COLO668 (cell line): ENCODE measurements at regions not wholly inside any gene's neighbourhood (a gene's known extent, or its start where the extent isn't known, plus 50 kb on each side); places are given as distances from the start of the nearest gene placed in this dataset.
"Not testable (repeated sequence)": the region's sequence is repeated elsewhere in the genome, so short reads cannot be mapped to it uniquely, and the experiment has no call there.

Experiments used
- DNase-seq: peaks from one replicate; lab custom pipeline; 2025; ENCODE audit not compliant: unreplicated experiment; lab: John Stamatoyannopoulos, UW

DNA sequence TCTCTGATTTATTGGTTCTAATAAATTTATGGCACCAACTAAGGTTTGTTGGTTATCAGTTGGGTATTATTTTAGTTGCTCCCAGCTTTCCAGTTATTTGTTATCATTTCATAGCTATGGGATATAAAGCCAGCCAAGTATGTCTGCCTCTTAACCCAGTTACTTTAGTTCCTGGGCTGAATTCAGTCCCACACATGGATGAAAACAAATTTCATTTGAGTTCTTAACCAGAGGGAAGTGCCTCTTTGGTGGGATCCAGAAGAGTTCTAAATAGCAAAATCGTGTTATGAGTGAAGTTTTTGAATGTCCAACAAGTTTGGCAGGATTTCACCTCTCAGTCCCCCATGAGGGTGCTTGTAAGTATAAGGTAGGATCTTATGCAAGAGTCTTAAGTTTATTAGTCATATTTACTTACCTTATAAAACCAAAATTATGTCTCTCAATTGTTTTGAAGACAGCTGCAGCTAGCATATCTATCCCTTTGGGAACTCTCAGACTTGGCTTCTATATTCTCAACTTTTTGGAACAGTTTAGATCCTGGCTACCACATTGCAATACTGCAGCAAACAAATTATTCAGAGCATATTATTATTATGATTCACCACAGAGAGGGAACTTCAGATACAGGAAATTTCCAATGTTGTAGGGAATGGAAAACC, 683.6 kb downstream of the BCKDHB start:
- DNase-seq = no peak

- DNase-seq = not testable (repeated sequence)
These were observed 676.8 kb downstream of the BCKDHB start for GRCh38 chr6:80783271-80783670.

DNA sequence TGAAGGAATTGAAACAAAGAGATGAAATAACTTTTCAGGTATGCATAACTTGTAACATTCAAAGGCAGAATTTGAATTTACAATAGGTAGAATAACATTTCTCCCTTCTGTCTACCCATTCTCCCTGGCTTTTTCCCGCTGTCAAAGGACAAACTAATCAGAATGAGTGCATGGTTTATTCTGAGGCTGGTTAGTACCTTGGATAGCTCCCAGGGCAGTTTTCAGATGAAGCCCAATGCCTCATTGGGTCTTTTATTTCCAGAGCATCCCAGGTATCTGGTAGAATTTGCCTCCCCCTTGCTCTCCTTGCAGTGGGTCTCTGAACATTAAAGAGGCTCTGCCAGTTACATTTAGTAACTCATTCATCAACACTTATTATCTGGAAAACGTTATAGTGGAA, 665.5 kb downstream of the BCKDHB start:
- DNase-seq = no peak

DNA sequence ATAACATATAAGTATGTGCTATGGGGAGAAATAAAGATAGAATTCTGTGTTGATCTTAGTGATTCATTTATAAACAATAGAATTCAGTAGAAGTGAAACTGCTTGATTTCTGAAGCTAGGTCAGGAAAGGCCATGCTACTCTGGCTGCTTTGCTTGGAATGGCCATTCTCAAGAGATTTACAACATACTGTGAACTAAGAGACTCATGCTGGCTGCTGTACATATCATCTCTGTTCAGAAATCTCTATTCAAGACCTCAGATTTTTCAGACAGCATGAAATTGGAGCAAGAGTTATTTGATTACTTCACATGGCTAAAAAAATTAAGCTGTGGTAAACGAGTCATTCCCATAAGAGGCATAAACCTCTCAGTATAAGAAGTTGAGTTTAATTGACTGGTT, 662.6 kb downstream of the BCKDHB start:
- DNase-seq = no peak

GRCh38 chr6:80767808-80768207, 661.3 kb downstream of the BCKDHB start:
- no peak for DNase-seq

DNA sequence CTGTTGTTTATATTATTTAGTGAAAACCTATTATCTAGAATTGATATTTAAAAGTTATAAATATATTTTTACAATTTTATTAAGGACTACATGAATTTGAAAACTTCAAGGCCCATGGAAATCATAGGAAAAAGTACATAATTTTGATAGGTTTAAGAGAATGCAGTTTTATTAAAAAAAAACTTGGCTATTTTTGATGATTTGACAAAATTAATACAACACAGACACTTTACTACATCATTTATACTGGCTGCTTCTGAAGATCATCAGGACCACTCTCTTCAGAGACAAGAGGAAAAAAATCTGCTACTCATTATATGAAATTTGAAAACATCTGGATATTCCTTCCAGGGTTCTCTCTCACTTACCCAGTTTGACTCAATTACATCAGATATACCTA, 637.7 kb downstream of the BCKDHB start:
- DNase-seq = no peak

- peak; percentile 0 for DNase-seq
These were observed 636.0 kb downstream of the BCKDHB start for GRCh38 chr6:80742481-80742880.

DNA sequence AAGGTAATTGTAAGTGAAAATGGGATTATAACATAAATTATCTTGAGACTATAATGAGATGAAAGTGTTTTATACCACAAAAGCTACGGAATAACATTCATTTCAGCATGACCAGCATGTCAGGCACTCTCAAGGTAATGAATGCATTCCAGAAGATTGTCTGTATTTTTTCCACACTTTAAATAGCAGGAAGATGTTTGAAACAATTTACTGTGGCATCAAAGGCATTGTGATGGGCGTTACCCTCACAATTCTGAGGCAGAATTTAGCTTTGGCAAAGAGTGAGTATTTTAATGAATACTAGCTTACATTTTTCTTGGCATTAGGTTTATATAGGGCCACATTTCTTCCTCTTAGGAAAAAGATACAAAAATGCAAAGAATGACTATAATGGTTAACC, 627.2 kb downstream of the BCKDHB start:
- no peak for DNase-seq

- no peak for DNase-seq
These were observed 622.4 kb downstream of the BCKDHB start for GRCh38 chr6:80728830-80729229.

DNA sequence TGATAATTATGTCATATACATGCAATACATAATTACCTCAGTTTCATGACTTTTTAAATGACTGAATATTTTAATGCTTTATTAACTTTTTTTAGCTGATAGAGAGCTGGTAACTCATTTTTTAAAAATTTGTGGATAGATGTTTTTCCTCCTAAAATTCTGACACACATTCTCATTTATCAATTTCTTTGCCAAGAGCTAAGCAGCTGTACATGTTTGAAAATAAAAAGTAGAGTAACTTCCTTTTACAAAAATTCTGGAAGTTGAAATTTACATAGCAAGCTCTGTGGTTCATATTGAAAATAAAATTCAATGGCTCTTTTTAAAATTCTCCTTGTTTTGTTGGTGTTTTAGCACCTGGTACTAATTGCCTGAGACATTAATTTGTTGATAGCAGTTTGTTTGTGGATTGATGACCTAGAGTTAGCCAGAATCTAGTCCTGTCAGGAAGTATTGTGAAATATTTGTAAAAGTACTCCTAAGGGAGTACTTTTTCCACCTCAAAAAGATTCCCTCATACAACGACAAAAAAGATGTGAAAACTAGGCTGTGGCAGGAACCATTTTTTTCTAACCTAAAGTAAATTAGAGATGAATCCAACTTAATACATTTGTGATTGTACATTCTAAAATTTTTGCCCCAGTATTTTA, 621.8 kb downstream of the BCKDHB start:
- DNase-seq = no peak

DNA sequence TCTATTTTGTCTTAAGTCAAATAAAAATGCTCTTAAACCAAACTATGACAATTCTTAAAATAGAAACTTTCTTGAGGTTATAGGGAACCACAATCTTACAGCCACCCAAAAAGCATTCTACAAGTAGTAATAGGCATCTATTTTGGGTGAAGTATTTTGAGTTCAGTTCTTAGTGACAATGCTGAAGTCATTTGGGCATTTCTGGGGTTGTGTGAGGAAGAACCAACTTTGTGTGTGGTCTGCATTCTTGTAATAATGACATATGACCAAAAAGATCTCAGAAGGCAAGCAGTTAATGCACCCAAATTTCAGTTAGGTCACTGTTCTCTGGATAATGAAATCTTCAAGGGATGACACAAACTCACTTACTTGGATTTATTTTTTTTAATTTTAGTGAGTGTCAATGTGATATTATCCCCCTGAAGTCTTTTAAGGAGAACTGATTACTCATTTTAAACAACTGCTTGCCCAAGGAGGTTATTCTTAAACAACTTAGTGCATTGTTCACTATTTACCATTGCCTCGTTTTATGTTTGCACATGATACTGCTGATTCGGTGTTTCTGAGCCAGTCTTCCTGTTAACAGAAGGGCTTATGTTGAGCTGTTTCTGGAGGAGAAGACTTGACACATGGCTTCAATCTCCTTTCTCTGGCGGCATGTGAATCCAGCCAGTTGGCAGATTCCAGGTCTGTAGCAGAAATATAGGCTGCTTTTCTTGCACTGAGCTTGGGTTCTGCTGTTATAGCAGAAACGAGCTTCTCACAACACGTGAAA, 618.9 kb downstream of the BCKDHB start:
- DNase-seq = no peak

- no peak for DNase-seq
These were observed 614.4 kb downstream of the BCKDHB start for GRCh38 chr6:80720824-80721223.

GRCh38 chr6:80714513-80714912, 608.0 kb downstream of the BCKDHB start:
- DNase-seq = no peak

- DNase-seq = no peak
These were observed 592.0 kb downstream of the BCKDHB start for GRCh38 chr6:80698459-80698858.

GRCh38 chr6:80696268-80696667, 589.8 kb downstream of the BCKDHB start:
- no peak for DNase-seq

DNA sequence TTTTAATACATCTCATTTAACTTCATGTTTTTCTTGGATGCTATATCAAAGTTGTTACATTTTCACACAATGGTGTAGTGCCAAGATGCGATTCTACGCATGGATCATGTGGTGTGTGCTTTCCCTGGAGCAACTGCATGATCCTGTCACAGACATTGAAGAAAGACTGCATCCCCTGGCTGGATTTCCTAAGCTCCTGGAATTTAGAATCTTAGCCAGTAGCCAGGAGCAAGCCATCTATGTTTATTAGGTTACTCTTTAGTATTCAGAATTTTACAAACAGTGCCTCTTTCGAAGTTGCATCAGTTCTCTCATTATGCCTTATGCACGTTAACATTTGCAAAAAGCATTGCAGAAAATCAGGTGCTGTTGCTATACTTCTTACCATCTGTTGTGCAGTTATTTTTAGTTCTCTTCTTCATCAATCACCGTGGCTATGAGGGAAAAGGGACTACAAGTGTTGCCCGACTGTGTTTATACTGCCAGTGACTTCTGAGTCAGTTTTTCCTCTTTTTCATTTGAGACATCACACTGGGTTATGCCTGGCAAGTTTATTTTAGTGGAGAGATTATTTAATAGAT, 584.2 kb downstream of the BCKDHB start:
- no peak for DNase-seq

- no peak for DNase-seq
These were observed 583.4 kb downstream of the BCKDHB start for GRCh38 chr6:80689716-80690395.

- DNase-seq = no peak
These were observed 573.5 kb downstream of the BCKDHB start for GRCh38 chr6:80679992-80680391.

- no peak for DNase-seq
These were observed 569.9 kb downstream of the BCKDHB start for GRCh38 chr6:80676386-80676785.

DNA sequence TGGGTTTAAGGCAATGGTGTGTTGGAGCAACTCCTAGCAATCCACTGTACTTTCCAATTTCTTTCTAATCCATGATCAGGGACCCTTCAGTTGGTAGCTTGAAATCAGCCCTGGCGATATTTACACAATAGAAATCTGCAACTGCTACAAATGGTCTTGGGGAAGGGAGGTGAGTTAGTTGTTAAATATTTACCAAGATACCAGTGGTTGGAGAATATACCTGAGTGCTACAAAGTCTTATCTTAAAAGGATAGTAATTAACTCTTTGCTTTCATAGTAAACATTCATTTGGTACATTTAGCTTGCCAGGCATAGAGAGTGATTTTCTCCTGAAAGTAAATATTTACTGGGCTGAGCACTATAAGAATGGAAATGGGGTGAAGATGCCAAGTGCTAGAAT, 568.2 kb downstream of the BCKDHB start:
- no peak for DNase-seq

DNA sequence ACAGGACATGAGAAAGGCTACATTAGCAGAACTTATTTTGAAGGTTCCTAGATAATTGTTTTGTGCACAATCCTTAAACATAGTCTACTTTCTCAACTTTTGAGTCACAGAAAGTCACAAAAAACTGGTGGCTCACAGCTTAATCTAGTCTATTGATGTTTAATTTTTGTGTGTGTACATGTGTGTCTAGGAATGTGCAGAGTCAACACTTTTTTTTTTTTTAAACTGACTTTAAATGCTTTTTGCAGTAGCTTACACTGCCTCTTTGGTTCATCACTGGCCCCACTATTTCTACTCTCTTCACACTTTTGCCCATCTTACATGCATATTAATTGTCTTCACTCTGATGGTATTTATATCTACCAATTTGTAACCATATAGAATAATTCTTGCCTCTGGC, 566.9 kb downstream of the BCKDHB start:
- no peak for DNase-seq
